Progenitor cell of endocrine pancreas (in vitro differentiated cells): ENCODE measurements at regions not wholly inside any gene's neighbourhood (a gene's known extent, or its start where the extent isn't known, plus 50 kb on each side); places are given as distances from the start of the nearest gene placed in this dataset.

Experiments
- DNase-seq: peaks from one replicate; pipeline ENCODE4 v3.0.0; 2021; ENCODE audit warnings: low spot score; ENCODE audit not compliant: unreplicated experiment
- H3K27ac Mint-ChIP-seq: 2 replicates; pipeline ENCODE4 v1.8.0; 2021; ENCODE audit warnings: mild to moderate bottlenecking, moderate library complexity, mixed read lengths
- H3K27me3 Mint-ChIP-seq: 2 replicates; pipeline ENCODE4 v1.8.0; 2021; ENCODE audit warnings: mixed read lengths
- H3K36me3 Mint-ChIP-seq: 2 replicates; pipeline ENCODE4 v1.8.0; 2022; ENCODE audit warnings: mixed read lengths; ENCODE audit not compliant: insufficient read depth
- H3K4me1 Mint-ChIP-seq: 2 replicates; pipeline ENCODE4 v1.8.0; 2021; ENCODE audit warnings: low read depth, mixed read lengths
- H3K4me3 Mint-ChIP-seq: 2 replicates; pipeline ENCODE4 v1.8.0; 2021; ENCODE audit warnings: low read depth, mild to moderate bottlenecking, moderate library complexity, mixed read lengths
- H3K9me3 Mint-ChIP-seq: 2 replicates; pipeline ENCODE4 v1.8.0; 2021; ENCODE audit warnings: low read depth, mixed read lengths
- CTCF ChIP-seq: fragments of 200-600 bp; sonication (generic); IDR thresholded peaks from one replicate; pipeline ENCODE4 v1.5.0; 2021; ENCODE audit warnings: antibody characterized with exemption, mild to moderate bottlenecking; ENCODE audit not compliant: unreplicated experiment

- Mint-ChIP-seq H3K36me3 (no peaks in the 10 kb centered on the region), H3K4me3 (no peak overlapping the region), H3K9me3 (no peaks in the 10 kb centered on the region), H3K4me1 (no peaks in the 10 kb centered on the region), H3K27ac (no peak overlapping the region), H3K27me3 (peaks cover 27% of the 10 kb centered on the region)
- no peak for DNase-seq
- TF ChIP-seq CTCF, result no peak
Measured at GRCh38 chr10:128257428-128257827, 131.2 kb upstream of the MKI67 start.

GRCh38 chr10:128258421-128258976, 132.3 kb upstream of the MKI67 start:
- Mint-ChIP-seq H3K4me3 (no peak overlapping the region), H3K27me3 (peaks cover 26% of the 10 kb centered on the region), H3K27ac (no peak overlapping the region), H3K9me3 (no peaks in the 10 kb centered on the region), H3K4me1 (no peaks in the 10 kb centered on the region), H3K36me3 (no peaks in the 10 kb centered on the region)
- no peak for TF ChIP-seq CTCF
- no peak for DNase-seq

- H3K9me3 Mint-ChIP-seq, result no peaks in the 10 kb centered on the region
- no peaks in the 10 kb centered on the region for H3K4me1 Mint-ChIP-seq
Measured at GRCh38 chr10:128263891-128264688, 137.9 kb upstream of the MKI67 start.

GRCh38 chr10:128265596-128265995, 139.4 kb upstream of the MKI67 start:
- no peak for DNase-seq
- Mint-ChIP-seq H3K27ac (no peak overlapping the region), H3K4me1 (no peaks in the 10 kb centered on the region), H3K27me3 (peaks cover 63% of the 10 kb centered on the region), H3K9me3 (no peaks in the 10 kb centered on the region), H3K36me3 (no peaks in the 10 kb centered on the region), H3K4me3 (no peak overlapping the region)
- TF ChIP-seq CTCF, result no peak

More at GRCh38 chr10:128263891-128264688, 137.9 kb upstream of the MKI67 start:
- Mint-ChIP-seq H3K36me3 (no peaks in the 10 kb centered on the region), H3K27me3 (peaks cover 54% of the 10 kb centered on the region), H3K27ac (no peak overlapping the region), H3K4me3 (no peak overlapping the region)
- peak; percentile 72 for TF ChIP-seq CTCF
- DNase-seq, result peak; percentile 59

GRCh38 chr10:128267581-128267980, 141.4 kb upstream of the MKI67 start:
- Mint-ChIP-seq H3K36me3 (no peaks in the 10 kb centered on the region), H3K27ac (no peak overlapping the region), H3K4me1 (no peaks in the 10 kb centered on the region), H3K4me3 (no peak overlapping the region), H3K9me3 (no peaks in the 10 kb centered on the region), H3K27me3 (peaks cover 65% of the 10 kb centered on the region)
- no peak for TF ChIP-seq CTCF
- no peak for DNase-seq
